Muscle of back (tissue), 3 donors: ENCODE measurements at regions not wholly inside any gene's neighbourhood (a gene's known extent, or its start where the extent isn't known, plus 50 kb on each side); places are given as distances from the start of the nearest gene placed in this dataset.

ENCODE experiments used
- DNase-seq, 3 donors: peaks; one replicate each; pipeline versions ENCODE4 v3.0.0 to v3.0.0-alpha.2; 2013

DNA sequence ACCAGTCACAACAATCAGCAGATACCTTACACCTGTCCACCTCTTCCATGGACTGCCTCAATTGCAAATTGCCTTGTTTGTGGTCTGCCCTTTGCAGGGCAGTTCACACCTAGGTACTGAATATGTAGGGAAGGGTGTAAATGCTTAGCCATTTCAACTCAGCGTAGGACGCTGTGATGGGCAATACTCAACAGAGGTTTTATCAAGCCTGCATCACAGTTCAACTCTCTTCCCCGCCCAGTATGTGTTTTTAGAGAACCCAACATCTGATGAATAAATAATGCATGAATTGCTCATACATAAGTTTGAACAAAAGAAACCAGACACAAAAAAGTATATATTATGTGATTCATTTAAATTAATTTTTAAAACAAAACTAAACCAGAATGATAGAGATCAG is 124.4 kb downstream of the P2RY1 start:
- DNase-seq: no peak

DNA sequence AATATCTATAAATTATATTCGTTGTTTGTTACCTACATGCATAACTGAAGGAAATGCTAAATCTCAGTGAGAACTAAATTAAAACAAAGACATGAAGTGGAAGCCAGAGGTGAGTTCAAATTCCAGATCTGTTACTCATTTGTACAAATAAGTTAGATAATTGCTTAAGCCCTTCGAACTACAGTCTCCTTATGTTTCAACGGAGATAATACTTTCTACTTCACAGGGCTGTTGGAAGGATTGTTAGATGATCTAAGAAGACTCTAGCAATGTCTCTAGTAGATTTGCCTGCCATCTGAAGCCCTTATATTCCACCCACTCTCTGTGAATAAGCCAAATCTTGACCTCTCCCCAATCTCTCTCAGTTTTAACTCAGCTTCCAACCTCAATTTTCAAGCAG is 125.8 kb downstream of the P2RY1 start:
- no peak for DNase-seq

DNA sequence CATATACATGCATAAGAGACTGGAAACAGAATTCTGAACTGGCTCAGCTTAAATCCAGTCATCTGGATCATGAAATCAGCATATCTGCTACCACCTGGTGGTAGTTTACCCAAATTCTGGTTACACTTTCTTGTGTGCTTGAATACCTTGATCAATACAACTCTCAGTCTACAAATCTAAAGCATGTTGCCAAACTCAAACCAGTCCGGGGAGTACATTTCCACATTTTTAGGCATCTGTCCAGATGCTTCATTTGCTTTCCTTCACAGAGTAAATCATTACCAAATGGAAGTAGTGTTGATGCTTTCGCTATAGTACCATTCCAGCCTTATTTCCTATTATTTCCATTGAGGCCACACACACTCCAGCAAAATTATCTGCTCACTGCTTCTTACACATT is 126.4 kb downstream of the P2RY1 start:
- DNase-seq: peak in 1 of 3 donors; percentile 49

DNA sequence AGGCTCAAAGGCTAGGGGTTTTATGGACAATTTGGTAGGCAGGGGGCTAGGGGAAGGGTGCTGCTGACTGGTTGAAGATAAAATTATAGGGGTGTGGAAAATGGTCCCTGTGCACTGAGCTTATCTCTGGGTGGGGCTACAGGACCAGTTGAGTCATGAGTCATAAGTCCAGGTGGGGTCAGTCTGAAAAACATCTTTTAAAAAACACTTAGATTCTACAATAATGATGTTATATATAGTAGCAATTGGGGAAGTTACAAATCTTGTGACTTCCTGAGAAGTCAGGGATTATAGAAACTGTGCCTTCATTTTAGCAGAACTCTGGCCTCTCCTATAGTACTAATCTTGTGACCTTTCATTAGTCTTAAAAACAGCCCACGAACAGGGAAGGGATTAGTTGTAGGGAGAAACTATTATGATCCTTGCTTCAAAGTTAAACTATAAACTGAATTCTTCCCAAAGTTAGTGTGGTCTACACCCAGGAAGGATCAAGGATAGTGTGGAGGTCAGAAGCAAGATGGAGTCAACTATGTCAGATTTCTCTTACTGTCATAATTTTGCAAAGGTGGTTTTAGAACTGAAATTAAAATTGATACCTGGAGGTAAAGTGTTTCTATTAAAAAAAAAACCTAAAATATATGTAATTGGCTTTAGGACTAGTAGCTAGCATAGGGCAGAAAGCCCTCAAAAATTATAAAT is 130.1 kb downstream of the P2RY1 start:
- DNase-seq: no peak

DNA sequence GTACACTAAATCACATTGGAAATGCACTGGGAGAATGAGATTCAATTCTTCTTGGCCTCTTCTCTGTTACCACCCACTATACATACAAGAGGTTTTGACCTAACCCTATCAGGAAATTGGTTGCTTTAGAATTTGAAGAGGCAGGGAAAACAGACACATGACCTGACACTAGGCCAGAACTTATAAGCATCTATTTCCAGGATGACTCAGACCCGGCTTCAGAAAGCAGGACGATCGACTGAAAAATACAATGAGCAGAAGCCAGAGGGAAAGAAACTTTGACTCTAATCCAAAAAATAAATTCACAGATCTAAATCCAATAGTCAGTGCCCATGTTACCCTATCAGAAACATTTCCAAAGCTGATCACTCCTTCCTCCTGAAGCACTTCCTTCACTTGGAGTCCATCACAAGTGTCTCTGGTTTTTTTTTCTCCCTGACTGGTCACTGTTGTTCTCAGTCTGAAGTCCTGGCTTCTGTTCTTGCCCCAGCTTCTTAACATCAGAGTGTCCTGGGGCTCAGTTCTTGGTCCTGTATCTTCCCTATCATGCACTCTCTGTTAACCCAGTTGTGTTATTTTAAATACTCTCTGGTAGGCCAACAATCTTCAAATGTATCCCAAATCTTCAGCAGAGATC is 133.6 kb downstream of the P2RY1 start:
- peak in 1 of 3 donors; percentile 15 for DNase-seq

DNA sequence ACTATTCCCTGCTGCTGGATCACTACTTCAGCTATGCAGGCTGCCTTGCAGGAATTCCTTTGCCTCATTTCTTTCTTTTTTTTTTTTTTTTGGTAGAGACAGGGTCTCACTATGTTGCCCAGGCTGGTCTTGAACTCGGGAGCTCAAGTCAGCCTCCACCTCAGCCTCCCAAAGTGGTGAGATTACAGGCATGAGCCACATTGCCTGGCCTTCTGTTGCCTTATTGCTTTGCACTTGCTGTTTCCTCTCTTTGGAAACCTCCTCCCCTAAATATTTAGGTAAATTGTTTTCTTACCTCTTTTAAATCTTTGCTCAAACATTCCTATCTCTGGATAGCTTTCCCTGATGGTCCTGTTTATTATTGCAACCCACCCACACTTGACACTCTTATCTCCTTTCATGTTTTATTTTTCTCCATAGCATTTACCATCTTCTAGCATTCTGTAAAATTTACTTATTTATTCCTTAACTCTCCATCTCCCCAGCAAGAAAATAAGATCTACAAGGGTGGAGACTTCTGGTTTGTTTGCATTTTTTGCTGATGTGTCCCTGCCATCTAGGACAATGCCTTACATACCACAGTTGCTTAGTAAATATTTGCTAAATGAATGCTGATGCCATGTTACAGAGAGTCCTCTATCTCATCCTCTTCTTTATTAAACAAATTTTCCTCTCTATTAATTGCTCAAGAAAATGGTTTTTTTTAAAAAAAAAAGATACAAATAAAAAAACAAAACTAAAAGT is 134.8 kb downstream of the P2RY1 start:
- no peak for DNase-seq

DNA sequence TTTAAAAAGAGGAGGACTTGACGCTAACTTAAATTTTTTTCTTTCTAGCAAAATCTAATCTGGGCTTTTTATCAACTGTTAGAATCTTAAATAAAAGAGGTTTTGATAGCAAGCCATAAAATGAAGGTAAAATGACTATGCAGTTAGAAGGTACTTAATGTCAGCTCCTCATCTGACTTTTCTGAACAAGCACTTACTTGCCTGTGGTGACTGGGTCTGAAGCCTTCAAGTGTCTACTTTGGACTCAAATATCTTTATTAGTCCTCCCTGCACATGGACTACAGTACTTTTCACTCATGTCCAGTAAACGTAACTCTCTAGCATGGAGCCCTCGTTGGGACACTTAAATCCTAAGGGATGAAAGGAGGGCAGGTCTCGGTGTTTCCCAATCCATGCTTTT is 135.9 kb downstream of the P2RY1 start:
- no peak for DNase-seq

DNA sequence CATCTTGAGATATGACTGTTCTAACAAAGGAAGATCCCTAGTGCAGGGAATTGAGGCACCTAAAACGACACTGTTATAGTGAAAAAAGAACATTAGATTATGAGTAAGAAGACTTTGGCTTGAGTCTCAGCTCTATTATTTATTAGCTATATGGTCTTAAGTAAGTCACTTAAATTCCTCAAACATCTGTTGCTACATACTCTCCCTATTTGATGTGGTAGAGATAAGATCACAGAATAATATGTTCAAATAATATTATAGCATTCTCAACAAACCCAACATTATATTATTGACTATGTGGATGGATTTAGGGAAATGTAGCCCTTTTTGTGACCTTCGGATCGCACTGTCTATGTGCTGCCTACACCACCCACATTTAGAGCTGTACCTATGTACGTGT is 136.9 kb downstream of the P2RY1 start:
- no peak for DNase-seq

DNA sequence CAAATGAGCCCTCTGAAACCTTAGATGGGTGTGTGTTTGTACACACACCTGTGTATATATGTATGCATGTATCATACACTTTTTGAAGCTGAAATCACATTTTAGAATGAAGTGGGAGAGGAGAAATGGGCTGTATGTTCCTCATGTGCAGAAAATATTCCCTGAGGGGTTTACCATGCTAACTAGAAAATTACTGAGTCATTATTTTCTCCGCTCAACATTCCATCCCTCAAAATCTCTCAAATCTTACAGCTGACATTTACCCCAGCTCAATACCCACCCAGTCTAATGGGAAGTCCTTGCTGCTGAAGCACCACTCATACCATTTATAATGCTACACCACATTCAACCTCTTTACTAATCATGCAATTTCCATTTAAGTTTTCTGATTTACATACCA is 138.6 kb downstream of the P2RY1 start:
- DNase-seq: no peak

DNA sequence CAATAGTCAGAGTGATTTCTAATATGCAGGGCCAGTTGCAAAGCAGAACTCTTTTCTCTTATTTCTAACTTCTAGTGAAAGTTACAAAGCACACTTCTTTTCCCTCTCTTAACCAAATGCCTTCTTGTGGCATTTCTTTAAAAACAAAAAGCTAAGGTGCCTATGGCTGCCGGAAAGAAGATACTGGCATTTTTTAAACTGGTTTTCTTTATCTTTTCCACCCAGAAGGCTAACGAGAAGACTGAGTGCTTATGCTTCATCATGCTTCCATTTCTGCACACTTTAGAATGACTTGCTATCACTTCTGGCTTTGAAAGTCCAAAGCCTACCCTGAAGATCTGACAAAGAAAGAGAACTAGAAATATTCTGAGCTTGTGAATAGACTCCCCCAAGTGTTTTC is 141.3 kb downstream of the P2RY1 start:
- no peak for DNase-seq

DNA sequence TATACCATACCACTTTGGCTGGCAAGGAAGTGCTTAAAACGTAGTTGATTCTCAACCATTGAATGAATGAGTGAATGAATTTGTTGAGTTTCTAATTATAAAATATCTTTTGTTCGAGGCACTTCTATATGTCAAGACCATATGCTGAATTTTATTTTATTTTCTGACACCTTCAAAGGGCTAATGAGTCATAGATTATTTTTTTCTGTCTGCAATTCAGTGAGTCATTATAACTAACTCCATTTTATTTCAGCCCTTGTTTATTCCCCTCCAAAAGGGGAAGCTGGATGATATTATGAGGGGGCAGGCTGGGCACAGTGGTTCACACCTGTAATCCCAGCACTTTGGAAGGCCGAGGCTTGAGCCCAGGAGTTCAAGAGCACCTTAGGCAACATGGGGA is 142.4 kb downstream of the P2RY1 start:
- DNase-seq: no peak

DNA sequence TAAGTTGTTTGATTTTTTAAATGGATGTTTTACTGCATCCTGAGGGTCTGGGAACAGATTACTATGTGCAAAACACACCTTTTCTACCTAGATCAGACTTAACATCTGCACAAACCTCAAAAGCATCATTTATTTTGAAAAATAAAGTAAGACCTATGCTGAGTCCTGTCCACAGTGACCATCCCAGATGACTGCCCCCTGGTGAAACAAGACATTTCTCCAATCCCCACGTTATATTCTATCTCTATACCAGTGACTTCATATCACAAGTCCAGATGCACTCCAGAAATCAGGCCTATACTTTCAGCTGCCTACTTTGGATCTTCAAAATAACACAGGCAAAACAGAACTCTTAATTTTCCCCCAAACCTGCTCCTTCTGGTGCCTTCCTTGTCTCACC is 143.2 kb downstream of the P2RY1 start:
- no peak for DNase-seq

DNA sequence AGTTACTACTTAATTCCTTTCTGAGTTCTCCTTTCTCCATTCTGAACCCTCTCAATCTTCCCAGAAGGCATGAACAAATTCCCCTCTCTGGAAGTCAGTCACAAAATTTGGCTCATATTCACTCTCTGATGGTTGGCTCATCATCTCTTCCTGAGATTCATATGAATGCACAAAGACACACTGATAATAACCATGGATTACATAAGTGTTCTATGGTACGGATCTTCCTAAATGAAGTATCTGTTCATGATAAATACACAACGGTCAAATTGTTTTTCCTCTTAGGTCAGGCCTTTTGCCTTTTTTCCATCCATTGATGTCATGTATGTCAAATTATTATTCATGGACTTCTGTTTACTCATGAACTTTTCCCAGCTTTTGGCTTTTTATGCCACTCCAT is 162.6 kb downstream of the P2RY1 start:
- no peak for DNase-seq

DNA sequence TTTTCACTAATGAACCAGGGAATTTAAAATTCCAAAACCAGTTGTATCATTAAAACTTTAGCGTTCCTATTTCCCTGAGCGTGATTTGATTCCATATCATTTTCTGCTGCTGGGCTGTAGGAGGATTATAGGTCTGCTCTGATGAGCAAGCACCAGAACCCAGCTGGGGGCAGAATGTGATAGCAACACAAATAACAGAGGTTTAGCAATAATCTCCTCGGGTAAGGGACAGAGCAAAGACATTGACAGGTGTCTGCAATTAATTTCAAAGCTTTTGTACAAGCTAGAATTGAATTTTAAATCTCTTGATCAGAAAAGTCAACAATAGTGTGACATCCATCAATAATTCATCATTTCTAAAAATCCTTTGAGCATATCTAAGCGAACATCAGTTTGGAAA is 163.4 kb upstream of the RAP2B start:
- DNase-seq: no peak

DNA sequence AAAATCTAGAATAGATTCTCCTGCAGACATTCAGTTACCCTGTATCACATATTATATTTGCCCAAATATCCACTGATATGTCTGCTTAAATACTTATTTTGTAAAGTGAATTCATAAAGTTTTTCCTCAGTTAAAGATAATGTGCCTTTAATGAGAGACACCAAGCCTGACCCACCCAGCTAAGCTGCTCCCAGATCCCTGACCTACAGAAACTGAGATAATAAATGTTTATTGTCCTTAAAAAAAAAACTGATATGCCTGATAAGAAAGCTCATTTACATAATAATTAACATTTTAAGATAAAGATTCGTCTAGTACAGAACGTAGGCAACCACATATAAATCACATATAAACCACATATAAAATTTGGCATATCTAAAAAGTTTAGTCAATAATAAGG is 161.7 kb upstream of the RAP2B start:
- DNase-seq: no peak

DNA sequence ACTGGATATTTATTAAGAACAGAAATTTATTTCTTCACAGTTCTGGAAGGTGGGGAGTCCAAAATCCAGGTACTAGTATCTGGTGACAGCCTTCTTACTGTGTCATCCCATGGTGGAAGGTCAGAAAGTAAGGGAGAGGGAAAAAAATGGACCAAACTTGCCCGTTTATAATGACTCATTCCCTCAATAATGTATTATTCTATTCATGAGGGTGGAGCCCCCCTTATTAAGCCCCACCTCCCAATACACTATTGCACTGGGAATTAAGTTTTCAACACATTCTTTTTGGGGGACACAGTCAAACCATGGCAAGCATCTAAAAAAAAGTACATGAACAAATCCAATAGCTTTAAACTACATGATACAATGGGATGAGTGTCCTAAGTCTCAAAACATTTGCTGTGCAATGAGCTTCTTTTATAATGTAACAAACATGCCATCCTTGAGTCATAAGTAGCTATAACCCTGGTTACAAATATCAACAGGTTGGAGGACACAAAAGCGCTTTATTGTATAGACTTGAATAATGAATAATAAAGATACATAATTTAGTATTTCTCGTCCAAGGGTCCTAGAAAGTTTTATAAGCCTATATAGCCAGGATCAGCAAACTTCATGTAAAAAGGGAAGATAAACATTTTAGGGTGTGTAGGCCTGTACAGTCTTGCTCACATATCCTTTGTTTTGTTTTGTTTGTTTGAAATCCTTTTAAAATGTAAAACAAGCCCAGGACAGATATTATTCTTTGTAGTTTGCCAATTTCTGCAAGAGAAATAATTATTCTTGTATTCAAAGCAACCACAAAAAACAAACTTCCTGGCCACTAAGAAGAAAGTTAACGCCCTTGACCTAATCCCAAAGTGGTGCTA is 160.6 kb upstream of the RAP2B start:
- DNase-seq: no peak

DNA sequence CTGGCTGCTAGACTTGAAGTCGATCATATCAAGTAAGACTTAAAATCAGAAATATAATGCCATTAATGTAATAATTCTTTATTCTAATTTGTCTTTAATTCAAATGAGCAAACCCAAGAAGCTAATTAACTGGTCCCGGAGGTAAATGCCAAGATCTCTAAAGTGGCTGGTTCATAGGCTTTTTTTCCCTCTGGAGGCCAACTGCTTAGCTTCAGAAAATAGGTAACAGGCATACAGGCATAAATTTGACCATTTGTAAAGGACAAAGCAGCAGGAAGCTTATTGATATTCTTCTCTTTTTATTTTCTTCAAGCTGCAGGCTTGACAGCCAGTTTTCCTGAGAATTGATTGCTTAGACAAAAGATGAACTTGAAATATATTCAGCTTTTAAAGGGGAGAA is 158.6 kb upstream of the RAP2B start:
- no peak for DNase-seq

DNA sequence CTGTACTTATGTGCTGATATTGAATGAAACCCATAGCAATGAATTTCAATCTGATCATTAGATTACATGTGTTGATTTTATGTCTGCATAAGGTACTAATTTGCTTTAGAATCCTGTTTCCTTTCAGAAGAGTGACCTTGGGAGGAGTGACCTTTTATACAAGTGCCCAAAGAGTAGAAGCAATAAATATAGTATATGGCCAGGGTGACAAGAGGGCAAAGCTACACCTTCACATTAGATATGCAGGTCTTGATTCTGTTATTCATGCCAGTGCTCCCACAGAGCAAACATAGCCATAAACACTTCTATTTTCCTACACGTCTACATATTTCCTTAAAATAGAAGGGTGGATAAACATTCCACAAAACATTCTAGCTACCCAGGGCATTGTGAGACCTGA is 158.2 kb upstream of the RAP2B start:
- no peak for DNase-seq

DNA sequence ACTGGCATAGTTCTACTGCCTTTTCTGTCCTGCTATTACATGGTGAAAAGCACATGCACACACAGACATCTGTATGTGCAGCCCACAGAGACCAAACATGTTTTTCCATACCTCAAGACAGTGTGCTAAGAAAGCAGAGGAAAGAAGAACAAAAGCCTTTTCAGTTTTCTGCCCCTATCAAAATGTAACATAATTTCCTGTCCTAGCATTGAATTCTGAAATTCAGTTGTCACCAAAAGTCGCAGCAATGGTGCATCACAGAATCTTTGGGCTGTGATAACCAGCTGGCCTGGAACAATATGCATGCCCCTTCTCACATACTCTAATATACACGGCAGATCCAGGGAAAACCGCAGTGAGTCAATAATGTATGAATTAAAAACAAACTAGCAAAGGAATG is 153.8 kb upstream of the RAP2B start:
- no peak for DNase-seq

DNA sequence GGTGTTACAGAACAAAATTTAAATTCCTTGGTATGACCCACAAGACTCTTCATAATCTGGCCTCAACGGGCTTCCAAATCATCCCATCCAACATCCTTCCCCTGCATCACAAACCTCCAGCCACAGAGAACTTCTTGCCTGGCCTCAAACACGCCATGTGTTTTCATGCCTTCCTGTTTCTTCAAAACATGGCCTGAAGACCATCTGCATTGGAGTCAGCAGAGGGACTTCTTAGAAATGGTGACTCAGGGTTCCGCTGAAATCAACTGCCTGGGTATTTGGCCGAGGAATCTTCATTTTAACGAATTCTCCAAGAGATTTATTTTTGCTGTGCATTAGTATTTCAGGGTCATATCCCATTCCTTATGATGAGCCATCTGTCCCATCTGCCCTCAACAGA is 138.1 kb upstream of the RAP2B start:
- DNase-seq: no peak

DNA sequence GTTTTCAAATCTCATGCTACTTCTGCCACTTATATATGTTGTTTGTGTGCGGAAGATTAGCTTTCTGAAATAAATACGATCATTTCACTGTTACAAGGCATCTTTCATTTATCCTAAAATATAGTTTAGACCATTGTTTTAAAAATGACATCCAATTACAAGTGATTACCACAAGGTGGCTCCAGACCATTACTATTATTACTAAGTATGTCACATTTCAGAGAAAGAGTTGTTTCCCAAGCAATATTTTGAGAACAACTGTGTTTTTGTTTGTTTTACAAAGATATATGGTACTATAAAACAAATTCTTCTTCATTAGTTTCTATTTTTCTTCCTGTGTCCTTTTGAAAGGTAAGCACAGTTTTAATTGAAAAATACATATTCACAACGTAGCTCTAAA is 136.0 kb upstream of the RAP2B start:
- peak in 2 of 3 donors; percentile 31 to 60 for DNase-seq

DNA sequence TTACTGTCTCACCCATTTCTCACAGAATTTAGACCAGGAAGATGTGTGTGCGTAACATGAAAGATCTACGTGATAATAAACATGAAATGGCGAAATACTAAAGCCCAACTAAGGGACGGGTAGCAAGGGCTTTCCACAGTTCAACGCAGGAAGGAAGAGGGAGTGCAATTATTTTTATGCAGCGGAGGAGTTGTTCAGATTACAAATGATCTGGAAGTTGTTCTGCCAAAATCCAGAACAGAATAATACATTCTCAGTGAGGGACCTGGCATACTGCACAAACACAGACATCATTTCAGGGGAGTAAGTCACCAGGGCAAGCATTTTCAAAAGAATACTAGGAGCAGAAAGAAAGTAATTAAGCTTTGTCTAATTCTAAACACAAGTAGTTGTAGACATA is 133.6 kb upstream of the RAP2B start:
- peak in 1 of 3 donors; percentile 41 for DNase-seq
